D721Med (cell line): ENCODE measurements at regions not wholly inside any gene's neighbourhood (a gene's known extent, or its start where the extent isn't known, plus 50 kb on each side); places are given as distances from the start of the nearest gene placed in this dataset.
"Not testable (repeated sequence)": the region's sequence is repeated elsewhere in the genome, so short reads cannot be mapped to it uniquely, and the experiment has no call there.

ENCODE experiments used
- DNase-seq: peaks from one replicate; pipeline ENCODE4 v3.0.0; 2011; ENCODE audit warnings: low spot score; ENCODE audit not compliant: insufficient read length
- FAIRE-seq: peaks from 2 replicates; lab custom pipeline; 2011; peaks lifted over from hg19 to GRCh38; lab: Jason Lieb, UNC
- CTCF ChIP-seq: IDR thresholded peaks from 2 replicates; pipeline ENCODE4 v1.5.1; 2012; ENCODE audit warnings: mild to moderate bottlenecking, control low read depth; ENCODE audit not compliant: insufficient read depth; ENCODE audit errors: missing control alignments

GRCh38 chr11:134856056-134856971 is 444.3 kb upstream of the B3GAT1 start:
- DNase-seq (no peak), FAIRE-seq (no peak)
- TF ChIP-seq CTCF, result no peak

- DNase-seq, result peak; percentile 52
- peak; percentile 92 for FAIRE-seq
- TF ChIP-seq CTCF, result no peak
Measured at GRCh38 chr11:134853992-134854991, 442.2 kb upstream of the B3GAT1 start.

- FAIRE-seq, DNase-seq: not testable (repeated sequence)
Measured at GRCh38 chr11:134851503-134852224, 439.6 kb upstream of the B3GAT1 start.

- DNase-seq (no peak), FAIRE-seq (no peak)
- TF ChIP-seq CTCF, result no peak
Measured at GRCh38 chr11:134850566-134850965, 438.5 kb upstream of the B3GAT1 start.

- DNase-seq (no peak), FAIRE-seq (no peak)
- no peak for TF ChIP-seq CTCF
Measured at GRCh38 chr11:134849833-134850232, 437.8 kb upstream of the B3GAT1 start.

GRCh38 chr11:134847083-134847715 is 435.2 kb upstream of the B3GAT1 start:
- DNase-seq, result no peak
- no peak for TF ChIP-seq CTCF
- no peak for FAIRE-seq
